NCI-H2081 treated with DMSO at 0.1 percent for 48 hours (cell line): ENCODE measurements at regions not wholly inside any gene's neighbourhood (a gene's known extent, or its start where the extent isn't known, plus 50 kb on each side); places are given as distances from the start of the nearest gene placed in this dataset.
A peak's percentile ranks its signal among the peaks of the same experiment; 100 is the strongest.

ENCODE experiments used
- DNase-seq: peaks from one replicate; lab custom pipeline; 2025; lab: John Stamatoyannopoulos, UW

- DNase-seq = no peak
These were observed 1189.4 kb upstream of the NUDT12 start for GRCh38 chr5:104751969-104752368.

- DNase-seq = no peak
These were observed 1177.3 kb upstream of the NUDT12 start for GRCh38 chr5:104739905-104740304.

GRCh38 chr5:104739503-104739902 lies 1176.9 kb upstream of the NUDT12 start:
- DNase-seq = no peak

- DNase-seq = no peak
These were observed 1173.5 kb upstream of the NUDT12 start for GRCh38 chr5:104736073-104736472.

- no peak for DNase-seq
These were observed 1171.5 kb upstream of the NUDT12 start for GRCh38 chr5:104734046-104734445.

- DNase-seq = no peak
These were observed 1170.6 kb upstream of the NUDT12 start for GRCh38 chr5:104733063-104733669.

GRCh38 chr5:104731331-104731730 lies 1168.7 kb upstream of the NUDT12 start:
- no peak for DNase-seq

- DNase-seq = no peak
These were observed 1145.4 kb upstream of the NUDT12 start for GRCh38 chr5:104708027-104708426.

- DNase-seq = no peak
These were observed 1144.0 kb upstream of the NUDT12 start for GRCh38 chr5:104706600-104706999.

GRCh38 chr5:104702212-104702611 lies 1139.6 kb upstream of the NUDT12 start:
- no peak for DNase-seq

- no peak for DNase-seq
These were observed 1136.8 kb upstream of the NUDT12 start for GRCh38 chr5:104699438-104699837.

- DNase-seq = no peak
These were observed 1098.7 kb upstream of the NUDT12 start for GRCh38 chr5:104661256-104661655.

GRCh38 chr5:104659497-104659896 lies 1096.9 kb upstream of the NUDT12 start:
- DNase-seq = no peak

GRCh38 chr5:104652271-104652861 lies 1089.8 kb upstream of the NUDT12 start:
- DNase-seq = no peak

- no peak for DNase-seq
These were observed 1087.9 kb upstream of the NUDT12 start for GRCh38 chr5:104650313-104651055.

- DNase-seq = no peak
These were observed 1083.8 kb upstream of the NUDT12 start for GRCh38 chr5:104646416-104646815.

- DNase-seq = no peak
These were observed 1080.7 kb upstream of the NUDT12 start for GRCh38 chr5:104643320-104643719.

GRCh38 chr5:104635227-104635626 lies 1072.6 kb upstream of the NUDT12 start:
- DNase-seq = no peak

GRCh38 chr5:104628911-104629310 lies 1066.3 kb upstream of the NUDT12 start:
- DNase-seq = no peak

GRCh38 chr5:104626122-104626521 lies 1063.5 kb upstream of the NUDT12 start:
- no peak for DNase-seq

GRCh38 chr5:104612005-104612404 lies 1049.4 kb upstream of the NUDT12 start:
- DNase-seq = peak; percentile 15

GRCh38 chr5:104611135-104611767 lies 1048.7 kb upstream of the NUDT12 start:
- peak; percentile 33 for DNase-seq

- peak; percentile 47 for DNase-seq
These were observed 1043.8 kb upstream of the NUDT12 start for GRCh38 chr5:104606258-104606829.
